B cell (primary cell): ENCODE measurements at regions not wholly inside any gene's neighbourhood (a gene's known extent, or its start where the extent isn't known, plus 50 kb on each side); places are given as distances from the start of the nearest gene placed in this dataset.

Experiments used
- ATAC-seq: fragments of 200-7000 bp; cut with Tn5 transposase; one replicate; pipeline ENCODE4 v1.10.0; 2021; ENCODE audit warnings: low read depth, mild to moderate bottlenecking, moderate number of reproducible peaks, moderate library complexity
- CTCF ChIA-PET: fragments of 350-600 bp; sonication (Branson Sonifier 250); formaldehyde crosslinking; loops from one replicate; lab custom pipeline; 2021; ENCODE audit warnings: antibody characterized with exemption, inconsistent platforms; lab: Charles Lee
- POLR2A ChIA-PET: fragments of 350-600 bp; sonication (Branson Sonifier 250); formaldehyde crosslinking; loops from one replicate; lab custom pipeline; 2021; ENCODE audit warnings: antibody characterized with exemption; lab: Charles Lee
- DNase-seq: peaks from one replicate; pipeline ENCODE4 v3.0.0; 2013
- H2AFZ ChIP-seq: 2 replicates; pipeline ENCODE4 v1.6.1; 2012; ENCODE audit warnings: mild to moderate bottlenecking, low read depth, low read length; ENCODE audit not compliant: insufficient read depth, poor library complexity, severe bottlenecking
- H3K27ac ChIP-seq, 2 donors: 1 replicate in 1 of 2; 2 replicates in 1 of 2; pipeline ENCODE4 v1.5.1; 2012 to 2013; ENCODE audit warnings: low read length in 2 of 2, mild to moderate bottlenecking in 2 of 2, moderate library complexity in 1 of 2
- H3K27me3 ChIP-seq, 4 experiments: fragments of 200-600 bp in 1 of 4; sonication (generic) in 1 of 4; replicated peaks in 1 of 4; 1 replicate in 2 of 4; 2 replicates in 2 of 4; pipeline versions ENCODE4 v1.6.1 to v1.7.0; 2013 to 2016; ENCODE audit warnings: low read length in 3 of 4, mild to moderate bottlenecking in 2 of 4, mixed read lengths in 1 of 4, moderate library complexity in 1 of 4; ENCODE audit not compliant: insufficient read depth in 4 of 4, control insufficient read depth in 3 of 4; ENCODE audit errors: control extremely low read depth in 1 of 4
- H3K36me3 ChIP-seq, 2 experiments: replicated peaks in 1 of 2; 1 replicate in 1 of 2; 2 replicates in 1 of 2; pipeline versions ENCODE4 v1.6.1 to v1.7.1; 2013; ENCODE audit warnings: low read length in 1 of 2; ENCODE audit not compliant: insufficient read depth in 2 of 2, control insufficient read depth in 1 of 2; ENCODE audit errors: control extremely low read depth in 1 of 2, extremely low read depth in 1 of 2
- H3K4me1 ChIP-seq, 2 donors: fragments of 200-600 bp in 1 of 2; sonication (generic) in 1 of 2; 1 replicate in 1 of 2; 2 replicates in 1 of 2; pipeline versions ENCODE4 v1.5.1 to v1.6.1; 2013 to 2017; ENCODE audit warnings: low read length in 2 of 2; ENCODE audit not compliant: control insufficient read depth in 2 of 2, insufficient read depth in 2 of 2
- H3K4me2 ChIP-seq: replicated peaks from 2 replicates; pipeline ENCODE3; 2012; ENCODE audit warnings: mild to moderate bottlenecking, low read depth, low read length; ENCODE audit not compliant: poor library complexity, severe bottlenecking
- H3K4me3 ChIP-seq, 5 experiments: fragments of 200-600 bp in 1 of 5; sonication (generic) in 1 of 5; 1 replicate in 3 of 5; 2 replicates in 2 of 5; pipeline versions ENCODE4 v1.5.1 to v1.7.0; 2011 to 2016; ENCODE audit warnings: low read length in 4 of 5, mild to moderate bottlenecking in 4 of 5, low read depth in 2 of 5, control low read depth in 1 of 5, moderate library complexity in 1 of 5; ENCODE audit not compliant: insufficient read depth in 1 of 5; ENCODE audit errors: control extremely low read depth in 1 of 5, extremely low read depth in 1 of 5
- H3K79me2 ChIP-seq: fragments of 200-600 bp; sonication (generic); one replicate; pipeline ENCODE4 v1.6.0; 2016; ENCODE audit warnings: low read length; ENCODE audit not compliant: control insufficient read depth, insufficient read depth
- H3K9ac ChIP-seq: fragments of 200-600 bp; sonication (generic); 2 replicates; pipeline ENCODE4 v1.6.1; 2017; ENCODE audit warnings: mild to moderate bottlenecking, low read length, moderate library complexity
- H3K9me3 ChIP-seq, 3 donors: one replicate each; pipeline versions ENCODE4 v1.6.1 to v1.7.1; 2013; ENCODE audit warnings: low read length in 2 of 3; ENCODE audit not compliant: control insufficient read depth in 2 of 3, insufficient read depth in 1 of 3; ENCODE audit errors: control extremely low read depth in 1 of 3
- H4K20me1 ChIP-seq: 2 replicates; pipeline ENCODE4 v1.6.0; 2012; ENCODE audit warnings: mild to moderate bottlenecking, low read length; ENCODE audit not compliant: insufficient read depth, control insufficient read depth, poor library complexity, severe bottlenecking
- H3K27ac Mint-ChIP-seq: one replicate; pipeline ENCODE4 v1.8.0; 2021; ENCODE audit warnings: mixed read lengths
- H3K27me3 Mint-ChIP-seq: one replicate; pipeline ENCODE4 v1.8.0; 2021; ENCODE audit warnings: mixed read lengths
- H3K4me1 Mint-ChIP-seq: one replicate; pipeline ENCODE4 v1.8.0; 2021; ENCODE audit warnings: mixed read lengths
- H3K4me3 Mint-ChIP-seq: one replicate; pipeline ENCODE4 v1.8.0; 2021; ENCODE audit warnings: mixed read lengths
- H3K9me3 Mint-ChIP-seq: one replicate; pipeline ENCODE4 v1.8.0; 2022; ENCODE audit warnings: mixed read lengths; ENCODE audit not compliant: insufficient read depth
- CTCF ChIP-seq: fragments of 200-600 bp; IDR thresholded peaks from one replicate; pipeline ENCODE4 v1.8.0; 2022; ENCODE audit warnings: antibody characterized with exemption, mild to moderate bottlenecking
- EZH2 ChIP-seq: IDR thresholded peaks from 2 replicates; pipeline ENCODE4 v1.6.1; 2012; ENCODE audit warnings: borderline replicate concordance, low read depth, mild to moderate bottlenecking, moderate library complexity, low read length; ENCODE audit not compliant: insufficient read depth, poor library complexity, severe bottlenecking
- WGBS: methylation state at CpG from one replicate; pipeline ENCODE4 v1.1.5; 2013; ENCODE audit warnings: missing lambda C conversion rate; ENCODE audit not compliant: insufficient coverage; 5-methylcytosine and 5-hydroxymethylcytosine counted together
- intact Hi-C: fragments of 100-400 bp; cut with micrococcal nuclease; formaldehyde crosslinking; loops from one replicate; pipeline ENCODE4 v1.10.0; 2022

- TF ChIP-seq CTCF, result no peak
- Histone ChIP-seq H3K9ac (peak overlapping the region; percentile 31), H4K20me1 (no peaks in the 10 kb centered on the region), H3K27ac (no peak overlapping the region), H3K4me1 (peaks cover 25 to 33% of the 10 kb centered on the region in 2 donors), H3K4me3 (peak overlapping the region in 1 of 5 experiments; percentile 22), H2AFZ (peak overlapping the region; percentile 45), H3K27me3 (no peaks in the 10 kb centered on the region), H3K79me2 (no peaks in the 10 kb centered on the region), H3K9me3 (peaks cover 0 to 16% (median 12%) of the 10 kb centered on the region in 3 donors), H3K36me3 (no peaks in the 10 kb centered on the region), H3K4me2 (peak overlapping the region; percentile 43)
- intact Hi-C loops, result no loop called here
- Mint-ChIP-seq H3K4me3 (peak overlapping the region; percentile 55), H3K27ac (peak overlapping the region; percentile 1), H3K9me3 (peaks cover 8% of the 10 kb centered on the region), H3K4me1 (peaks cover 37% of the 10 kb centered on the region), H3K27me3 (peaks cover 3% of the 10 kb centered on the region)
- POLR2A ChIA-PET, result interaction anchor here (0.6 kb wide), 1 partner anchor 39 kb away, joined by 4 read pairs; no protein-coding TSS in a partner anchor
- 100% methylated on average over 2 of the region's 12 CpGs for WGBS
- CTCF ChIA-PET, result no interaction called here
- DNase-seq (peak; percentile 10), ATAC-seq (peak; percentile 28)
Observed at GRCh38 chr1:229139331-229140118, 131.4 kb upstream of the RAB4A start.

GRCh38 chr1:229140119-229140396, 130.9 kb upstream of the RAB4A start:
- WGBS, result no CpG with 5 or more reads among the region's 1 CpG
- Histone ChIP-seq H3K9me3 (peaks cover 0 to 11% (median 8%) of the 10 kb centered on the region in 3 donors), H4K20me1 (no peaks in the 10 kb centered on the region), H3K36me3 (no peaks in the 10 kb centered on the region), H3K79me2 (no peaks in the 10 kb centered on the region), H3K9ac (no peak overlapping the region), H3K4me2 (no peak overlapping the region), H3K27ac (no peak overlapping the region), H3K27me3 (no peaks in the 10 kb centered on the region), H2AFZ (no peak overlapping the region), H3K4me3 (no peak overlapping the region), H3K4me1 (peaks cover 25 to 33% of the 10 kb centered on the region in 2 donors)
- Mint-ChIP-seq H3K27me3 (peaks cover 4% of the 10 kb centered on the region), H3K27ac (no peak overlapping the region), H3K9me3 (peaks cover 8% of the 10 kb centered on the region), H3K4me1 (peaks cover 37% of the 10 kb centered on the region), H3K4me3 (peak overlapping the region; percentile 0)
- DNase-seq, result no peak
- POLR2A ChIA-PET, result no interaction called here
- TF ChIP-seq CTCF, result no peak
- TF ChIP-seq EZH2, result no peak
- no peak for ATAC-seq
- CTCF ChIA-PET, result no interaction called here
- intact Hi-C loops, result no loop called here
